ENCODE measurements at regions not wholly inside any gene's neighbourhood (a gene's known extent, or its start where the extent isn't known, plus 50 kb on each side); places are given as distances from the start of the nearest gene placed in this dataset.
"Not testable (repeated sequence)": the region's sequence is repeated elsewhere in the genome, so short reads cannot be mapped to it uniquely, and the experiment has no call there.

GRCh38 chr3:164080208-164080607, 998.1 kb downstream of the SI start:
- no peak for FAIRE-seq

- no peak for FAIRE-seq
Observed at GRCh38 chr3:164064298-164064697, 1014.0 kb downstream of the SI start.

GRCh38 chr3:164060923-164061322, 1017.4 kb downstream of the SI start:
- no peak for FAIRE-seq

GRCh38 chr3:164049847-164050246, 1028.4 kb downstream of the SI start:
- FAIRE-seq = no peak

GRCh38 chr3:164048451-164048850, 1029.8 kb downstream of the SI start:
- FAIRE-seq = no peak

- no peak for FAIRE-seq
Observed at GRCh38 chr3:164040991-164041390, 1037.3 kb downstream of the SI start.

GRCh38 chr3:164030194-164030593, 1048.1 kb downstream of the SI start:
- FAIRE-seq = no peak

GRCh38 chr3:164024786-164025185, 1053.5 kb downstream of the SI start:
- no peak for FAIRE-seq

- FAIRE-seq = no peak
Observed at GRCh38 chr3:164023480-164023879, 1054.8 kb downstream of the SI start.

GRCh38 chr3:164018500-164018899, 1059.8 kb downstream of the SI start:
- FAIRE-seq = no peak

- no peak for FAIRE-seq
Observed at GRCh38 chr3:164007765-164008164, 1070.5 kb downstream of the SI start.

GRCh38 chr3:164004205-164004604, 1074.1 kb downstream of the SI start:
- no peak for FAIRE-seq

GRCh38 chr3:164003016-164003415, 1075.3 kb downstream of the SI start:
- FAIRE-seq = not testable (repeated sequence)

GRCh38 chr3:163983940-163984339, 1094.4 kb downstream of the SI start:
- no peak for FAIRE-seq

GRCh38 chr3:163971861-163972260, 1106.4 kb downstream of the SI start:
- FAIRE-seq = no peak

- no peak for FAIRE-seq
Observed at GRCh38 chr3:163957072-163957471, 1121.2 kb downstream of the SI start.

- FAIRE-seq = no peak
Observed at GRCh38 chr3:163953526-163953925, 1124.8 kb downstream of the SI start.

GRCh38 chr3:163952499-163952898, 1125.8 kb downstream of the SI start:
- FAIRE-seq = no peak

GRCh38 chr3:163951397-163951987, 1126.8 kb downstream of the SI start:
- FAIRE-seq = peak; percentile 31

GRCh38 chr3:163946785-163947184, 1131.5 kb downstream of the SI start:
- FAIRE-seq = no peak

- no peak for FAIRE-seq
Observed at GRCh38 chr3:163943664-163944063, 1134.6 kb downstream of the SI start.

GRCh38 chr3:163939926-163940325, 1138.4 kb downstream of the SI start:
- no peak for FAIRE-seq

- FAIRE-seq = no peak
Observed at GRCh38 chr3:163936543-163936942, 1141.8 kb downstream of the SI start.

GRCh38 chr3:163935411-163935810, 1142.9 kb downstream of the SI start:
- FAIRE-seq = no peak

GRCh38 chr3:163929069-163929652, 1149.1 kb downstream of the SI start:
- FAIRE-seq = no peak

Measured in G401.6 (cell line).